GM18502 (cell line): ENCODE measurements at regions not wholly inside any gene's neighbourhood (a gene's known extent, or its start where the extent isn't known, plus 50 kb on each side); places are given as distances from the start of the nearest gene placed in this dataset.
"Not testable (repeated sequence)": the region's sequence is repeated elsewhere in the genome, so short reads cannot be mapped to it uniquely, and the experiment has no call there.

Experiments used
- ATAC-seq: cut with Tn5 transposase; IDR thresholded peaks from one replicate; pipeline ENCODE4 v1.9.1; 2021; ENCODE audit warnings: mild to moderate bottlenecking; ENCODE audit not compliant: unreplicated experiment, poor library complexity

GRCh38 chr10:52581636-52582035 is 190.9 kb downstream of the MBL2 start:
- ATAC-seq = not testable (repeated sequence)

DNA sequence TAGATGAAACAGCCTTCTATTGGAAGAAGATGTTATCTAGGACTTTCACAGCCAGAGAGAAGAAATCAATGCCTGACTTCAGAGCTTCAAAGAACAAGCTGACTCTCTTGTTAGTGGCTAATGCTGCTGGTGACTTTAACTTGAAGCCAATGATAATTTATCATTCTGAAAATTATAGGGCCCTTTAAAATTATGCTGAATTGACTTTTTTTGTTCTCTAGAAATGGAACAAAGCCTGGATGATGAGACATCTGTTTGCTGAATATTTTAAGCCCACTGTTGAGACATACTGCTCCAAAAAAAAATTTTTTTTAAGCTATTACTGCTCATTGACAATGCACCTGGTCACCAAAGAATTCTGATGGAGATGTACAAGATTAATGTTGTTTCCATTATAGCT is 189.2 kb downstream of the MBL2 start:
- ATAC-seq = no peak

DNA sequence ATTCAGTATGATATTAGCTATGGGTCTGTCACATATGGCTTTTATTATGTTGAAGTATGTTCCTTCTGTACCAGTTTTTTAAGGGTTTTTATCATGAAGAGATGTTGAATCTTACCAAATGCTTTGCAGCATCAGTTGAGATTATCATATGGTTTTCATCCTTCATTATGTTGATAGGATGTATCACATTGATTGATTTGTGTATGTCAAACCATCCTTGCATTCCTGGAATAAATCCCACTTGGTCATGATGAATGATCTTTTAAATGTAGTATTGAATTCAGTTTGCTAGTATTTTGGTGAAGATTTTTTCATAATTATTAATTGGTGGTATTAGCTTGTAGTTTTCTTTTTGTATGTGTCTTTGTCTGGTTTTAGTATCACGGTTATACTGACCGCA is 185.9 kb downstream of the MBL2 start:
- ATAC-seq = no peak

- no peak for ATAC-seq
Observed at GRCh38 chr10:52597189-52597863, 175.3 kb downstream of the MBL2 start.

- no peak for ATAC-seq
Observed at GRCh38 chr10:52598936-52599335, 173.6 kb downstream of the MBL2 start.

DNA sequence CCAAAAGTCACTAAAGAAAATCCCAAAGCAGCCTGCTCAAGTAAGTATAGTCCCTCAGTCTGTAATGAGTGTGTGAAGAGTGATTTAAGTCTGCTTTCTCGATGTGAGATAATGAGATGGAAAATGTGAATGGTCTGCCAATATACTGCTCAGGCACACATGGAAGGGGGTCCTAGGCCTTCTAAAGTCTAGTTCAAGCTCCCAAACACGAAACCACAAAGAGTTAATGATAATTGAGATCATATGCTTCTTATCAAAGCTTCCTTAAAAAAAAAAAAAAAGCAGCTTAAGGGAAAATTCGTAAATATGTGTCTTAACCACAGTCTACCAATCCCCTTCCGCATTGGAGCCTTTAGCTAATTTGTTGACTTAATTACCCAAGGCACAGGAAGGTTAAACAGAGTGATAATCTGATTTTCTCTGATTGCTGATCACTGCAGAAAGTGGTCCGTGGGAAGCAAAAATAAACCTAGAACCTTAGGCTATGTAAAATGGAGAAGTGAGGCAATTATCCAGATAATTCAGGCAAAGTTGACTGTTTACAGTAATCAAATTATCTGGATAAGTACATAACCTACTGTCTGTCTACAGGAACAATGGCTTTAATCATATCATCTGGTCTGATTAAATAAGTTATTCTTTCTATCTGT is 172.9 kb downstream of the MBL2 start:
- no peak for ATAC-seq

- ATAC-seq = not testable (repeated sequence)
Observed at GRCh38 chr10:52604131-52604530, 168.5 kb downstream of the MBL2 start.

GRCh38 chr10:52609071-52609470 is 163.5 kb downstream of the MBL2 start:
- ATAC-seq = no peak

GRCh38 chr10:52609626-52610240 is 162.9 kb downstream of the MBL2 start:
- ATAC-seq = no peak

DNA sequence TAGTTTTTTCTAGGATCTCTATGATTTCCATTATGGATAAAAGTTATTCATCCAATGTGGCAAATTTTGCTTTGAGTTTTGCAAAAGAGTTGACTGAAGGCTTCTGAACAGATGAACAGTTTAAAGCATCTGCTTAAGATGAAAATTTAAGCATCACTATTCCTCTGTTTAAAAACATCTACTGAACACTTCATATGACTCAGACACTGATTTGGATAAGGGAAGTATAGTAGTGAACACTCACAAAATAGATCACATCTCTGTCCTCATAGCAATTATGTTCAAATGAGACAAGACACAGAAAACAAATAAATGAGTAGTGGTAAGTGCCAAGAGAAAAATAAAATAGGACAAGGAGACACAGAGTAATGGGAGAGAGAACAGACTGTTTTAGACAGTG is 157.3 kb downstream of the MBL2 start:
- no peak for ATAC-seq

DNA sequence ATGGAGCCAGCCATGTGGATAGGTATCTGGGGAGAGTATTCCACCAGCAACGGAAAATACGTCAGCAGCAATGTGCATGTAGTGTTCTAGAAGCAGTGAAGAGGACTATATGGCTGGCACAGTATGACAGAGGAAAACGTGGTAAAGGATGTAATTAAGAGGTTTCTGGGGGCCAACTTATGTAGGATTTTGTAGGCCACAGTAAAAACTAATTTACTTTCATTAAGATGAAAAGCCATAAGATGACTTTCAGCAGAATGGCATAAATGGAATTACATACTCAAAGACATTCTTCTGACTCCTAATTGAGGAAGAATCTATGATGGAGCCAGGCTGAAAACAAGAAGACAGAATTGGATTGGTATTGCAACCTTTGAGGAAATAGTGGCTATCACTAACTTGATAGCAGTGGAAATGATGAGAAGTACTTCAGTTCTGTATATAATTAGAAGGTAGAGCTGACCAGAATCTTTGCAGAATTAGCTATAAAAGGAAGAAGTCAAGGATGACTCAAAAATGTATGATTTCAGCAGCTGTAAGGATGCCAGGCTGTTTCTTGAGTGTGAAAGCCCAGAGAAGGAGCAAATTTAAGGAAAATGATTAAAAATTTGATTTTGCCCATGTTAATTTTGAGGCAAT is 156.7 kb downstream of the MBL2 start:
- no peak for ATAC-seq

DNA sequence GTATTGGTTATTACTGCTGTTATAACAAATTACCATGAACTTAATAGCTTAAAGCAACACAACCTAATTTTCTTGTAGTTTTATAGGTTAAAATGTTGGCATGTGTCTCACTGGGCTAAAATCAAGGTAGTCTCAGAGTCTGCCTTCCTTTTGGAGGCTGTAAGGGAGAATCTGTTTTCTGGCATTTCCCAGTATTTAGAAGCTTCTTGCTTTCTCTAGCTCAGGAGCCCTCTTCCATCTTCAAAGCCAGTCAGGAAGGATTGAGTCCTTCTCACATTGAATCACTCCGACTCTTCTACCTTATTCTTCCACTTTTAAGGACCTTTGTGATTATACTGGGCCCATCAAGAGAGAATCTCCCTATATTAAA is 156.2 kb downstream of the MBL2 start:
- no peak for ATAC-seq

GRCh38 chr10:52617346-52617745 is 155.2 kb downstream of the MBL2 start:
- ATAC-seq = no peak

DNA sequence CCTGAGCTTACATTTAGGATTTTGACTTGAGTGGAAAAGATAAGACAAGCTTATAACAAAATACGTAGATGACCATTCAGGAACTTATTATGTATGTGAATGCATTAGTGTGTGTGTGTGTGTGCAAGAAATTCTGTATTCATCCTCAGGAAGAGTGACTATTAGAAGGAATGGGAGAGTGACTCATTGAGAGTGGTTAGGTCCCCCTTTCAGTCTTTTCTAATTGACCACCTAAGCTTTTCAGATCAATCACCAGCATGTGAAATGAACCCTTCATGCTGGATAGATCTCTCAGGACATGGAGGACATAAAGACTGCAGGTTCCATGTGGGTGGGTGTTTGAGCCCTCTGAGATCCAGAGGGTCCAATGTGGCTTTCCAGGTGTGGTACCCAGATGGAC is 153.5 kb downstream of the MBL2 start:
- no peak for ATAC-seq

DNA sequence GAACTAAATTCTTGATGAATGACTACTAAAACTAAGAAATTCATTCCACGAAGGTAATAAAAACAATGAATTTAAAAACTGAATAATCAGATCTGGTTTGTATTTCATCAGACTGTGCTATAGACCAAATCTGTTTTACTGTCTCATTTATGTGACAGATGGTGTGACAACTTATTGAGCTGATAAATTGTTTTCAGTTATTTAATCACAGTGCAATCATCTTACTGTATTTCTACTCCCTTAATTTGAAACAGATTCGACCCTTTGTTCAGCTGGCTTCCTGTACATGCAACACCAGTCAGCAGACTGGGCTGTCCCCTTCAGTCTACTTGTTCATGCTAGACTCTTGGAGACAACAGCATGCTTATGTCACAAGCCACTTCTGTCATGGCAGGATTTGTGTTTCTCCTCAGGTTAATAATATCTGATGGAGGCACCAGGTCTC is 150.9 kb downstream of the MBL2 start:
- ATAC-seq = no peak

DNA sequence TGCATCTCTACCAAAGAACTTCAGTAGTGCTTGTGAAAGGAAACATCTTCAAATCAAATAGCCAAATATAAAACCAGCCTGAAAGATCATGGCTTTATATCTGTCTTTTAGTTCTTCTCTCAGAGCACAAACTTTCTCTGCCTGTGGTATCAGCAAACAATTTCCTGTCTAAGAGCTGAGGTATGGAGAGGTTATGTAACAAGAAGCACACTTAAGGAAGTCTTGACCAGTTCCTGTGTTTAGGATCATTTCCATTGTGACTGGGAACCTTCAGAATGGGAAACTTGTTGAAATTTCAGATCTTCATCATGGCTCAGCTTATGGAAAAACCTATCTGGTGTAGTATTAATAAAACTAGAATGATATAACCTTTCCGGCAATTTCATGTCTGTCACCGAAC is 148.8 kb downstream of the MBL2 start:
- ATAC-seq = no peak

GRCh38 chr10:52627279-52627678 is 145.3 kb downstream of the MBL2 start:
- no peak for ATAC-seq

DNA sequence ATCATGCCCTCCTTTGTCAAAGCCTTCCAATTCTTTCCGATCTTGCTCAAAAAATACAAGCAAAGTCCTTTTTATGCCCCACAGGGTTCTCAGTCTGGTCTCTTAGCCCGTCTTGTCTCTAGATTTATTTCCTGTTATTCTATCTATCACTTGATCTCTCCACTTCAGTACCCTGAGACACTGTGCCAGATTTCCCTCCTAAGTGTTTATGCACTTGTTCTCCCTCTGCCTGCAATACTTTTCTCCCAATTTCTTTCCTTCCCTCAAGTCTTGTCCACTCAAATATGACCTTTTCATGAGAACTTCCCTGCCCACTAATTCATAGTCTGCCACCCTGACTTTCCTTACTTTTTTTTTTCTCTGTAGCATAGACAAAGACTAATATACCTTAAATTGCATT is 141.4 kb downstream of the MBL2 start:
- ATAC-seq = no peak

GRCh38 chr10:52631648-52632047 is 140.9 kb downstream of the MBL2 start:
- no peak for ATAC-seq

DNA sequence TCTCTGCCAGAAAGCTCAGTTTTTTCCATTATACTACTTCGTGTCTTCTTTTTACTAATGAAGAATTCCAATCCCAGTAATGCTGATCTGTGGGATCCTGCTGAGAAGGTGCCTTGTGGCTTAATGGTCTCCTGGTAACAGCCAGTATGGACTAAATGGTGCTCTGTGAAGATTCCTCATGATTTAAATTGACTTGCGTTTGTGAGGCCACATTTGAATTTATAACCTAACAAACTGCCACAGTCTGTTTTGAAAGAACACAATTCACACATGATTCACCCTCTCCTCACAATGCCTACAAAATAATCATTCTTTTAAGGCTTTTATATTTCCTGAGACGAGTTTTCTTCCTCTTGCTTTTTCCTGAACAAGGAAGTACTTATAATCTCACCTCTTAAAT is 140.0 kb downstream of the MBL2 start:
- ATAC-seq = no peak

DNA sequence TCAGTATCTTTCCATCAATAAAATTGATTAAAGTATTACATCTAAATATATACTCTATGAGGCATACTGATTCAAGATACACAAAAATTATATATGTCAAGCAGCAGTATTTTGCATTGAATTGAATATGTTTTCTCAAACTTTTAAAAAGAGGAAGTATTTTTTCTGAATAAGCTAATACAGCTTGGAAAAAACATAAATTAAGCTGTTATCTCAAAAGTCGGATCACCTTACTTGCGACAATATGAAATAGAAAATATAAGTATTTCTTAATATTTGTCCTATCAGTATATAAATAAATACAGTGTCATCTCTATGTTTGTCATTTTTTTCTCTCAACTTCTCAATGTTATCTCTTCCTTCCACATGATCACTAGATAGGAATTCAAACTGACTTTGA is 139.3 kb downstream of the MBL2 start:
- no peak for ATAC-seq
